Heart left ventricle (tissue), 13 donors: ENCODE measurements at regions not wholly inside any gene's neighbourhood (a gene's known extent, or its start where the extent isn't known, plus 50 kb on each side); places are given as distances from the start of the nearest gene placed in this dataset.

ENCODE experiments used
- CTCF ChIP-seq, 12 donors: fragments of 200-600 bp; sonication (generic) in 4 of 12; IDR thresholded peaks; one replicate each; pipeline versions ENCODE4 v1.5.0 to v1.8.0; 2018 to 2022; ENCODE audit warnings: antibody characterized with exemption in 12 of 12, mild to moderate bottlenecking in 5 of 12
- POLR2A ChIP-seq, 2 donors: fragments of 450-650 bp; IDR thresholded peaks; one replicate each; pipeline ENCODE4 v1.6.1; 2017; ENCODE audit warnings: antibody characterized with exemption in 2 of 2, mild to moderate bottlenecking in 2 of 2, moderate library complexity in 2 of 2
- donor health status: ischemic (EF 13 %, LVEDD 7.1; RV severe dilation, severe dysfunction).
- donor health status: DM: no; HTN: yes; CAD: no.
- donor health status: DM: no; HTN: no; CAD: no.
- donor health status: ischemic (EF 25% LVEDD 6.9; RV normal size, moderate dysfunction).
- donor health status: ischemic (EF 25% LVEDD 5.7; RV mildly dilated, moderate dysfunction).
- donor health status: ischemic (EF 35%, LVEDD 5.7; RV mildly dilated, moderate dysfunction).
- donor health status: nonischemic (EF 11% LVEDD 7.7; RV severe dilation, severe dysfunction).
- donor health status: DM: yes; HTN: yes; CAD: no.
- donor health status: PGD.
- donor health status: ischemic (EF 29% LVEDD 5.4; RV normal size, mild dysfunction).
- donor health status: nonischemic (EF 23%, LVEDD 6.1; RV moderate dilation, normal function).

GRCh38 chr16:75948886-75949285, 222.6 kb upstream of the CPHXL start:
- TF ChIP-seq CTCF (IDR thresholded peaks at IDR 0.05) (no peak), POLR2A (IDR thresholded peaks at IDR 0.05) (no peak)
